ENCODE measurements at regions not wholly inside any gene's neighbourhood (a gene's known extent, or its start where the extent isn't known, plus 50 kb on each side); places are given as distances from the start of the nearest gene placed in this dataset.
A peak's percentile ranks its signal among the peaks of the same experiment; 100 is the strongest.
"Not testable (repeated sequence)": the region's sequence is repeated elsewhere in the genome, so short reads cannot be mapped to it uniquely, and the experiment has no call there.

DNA sequence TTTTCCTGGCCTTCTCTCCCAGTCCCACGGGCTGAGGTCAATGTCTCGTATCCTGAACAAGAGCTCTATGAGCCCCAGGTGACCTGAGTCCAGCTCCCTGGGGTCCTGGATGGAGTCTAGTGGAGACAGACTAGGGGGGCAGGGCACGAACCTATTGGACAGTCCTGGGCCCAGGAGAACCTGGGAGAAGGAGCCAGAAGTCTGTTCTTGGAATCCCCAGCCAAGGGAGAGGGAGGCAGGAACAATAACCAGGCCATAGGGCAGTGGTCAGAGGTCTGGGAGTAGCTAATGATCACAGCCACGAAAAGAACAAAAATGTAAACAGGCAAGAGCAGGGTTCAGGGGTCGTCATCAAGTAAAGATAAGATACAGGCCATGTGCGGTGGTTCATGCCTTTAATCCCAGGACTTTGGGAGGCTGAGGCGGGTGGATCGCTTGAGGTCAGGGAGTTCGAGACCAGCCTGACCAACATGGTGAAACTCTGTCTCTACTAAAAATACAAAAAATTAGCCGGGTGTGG, 60.8 kb downstream of the COPRS start:
- no peak for DNase-seq
- peak in 1 of 2 donors; percentile 79 for ATAC-seq

DNA sequence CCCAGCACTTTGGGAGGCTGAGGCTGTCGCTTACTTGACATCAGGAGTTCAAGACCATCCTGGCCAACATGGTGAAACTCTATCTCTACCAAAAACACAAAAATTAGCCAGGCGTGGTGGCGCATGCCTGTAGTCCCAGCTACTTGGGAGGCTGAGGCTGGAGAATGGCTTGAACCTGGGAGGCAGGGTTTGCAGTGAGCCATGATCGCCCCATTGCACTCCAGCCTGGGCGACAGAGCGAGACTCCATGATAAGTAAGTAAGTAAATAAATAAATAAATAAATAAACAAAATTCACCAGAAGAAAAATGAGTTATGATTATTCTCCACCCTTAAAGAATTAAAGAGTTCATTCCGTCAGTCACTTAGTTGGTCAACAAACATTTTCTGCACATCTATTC, 63.1 kb downstream of the COPRS start:
- ATAC-seq; DNase-seq; intact Hi-C loops (cut with DNase I): not testable (repeated sequence)

More for the DNA sequence above, 60.8 kb downstream of the COPRS start:
- intact Hi-C loops (cut with DNase I) = no loop called here

DNA sequence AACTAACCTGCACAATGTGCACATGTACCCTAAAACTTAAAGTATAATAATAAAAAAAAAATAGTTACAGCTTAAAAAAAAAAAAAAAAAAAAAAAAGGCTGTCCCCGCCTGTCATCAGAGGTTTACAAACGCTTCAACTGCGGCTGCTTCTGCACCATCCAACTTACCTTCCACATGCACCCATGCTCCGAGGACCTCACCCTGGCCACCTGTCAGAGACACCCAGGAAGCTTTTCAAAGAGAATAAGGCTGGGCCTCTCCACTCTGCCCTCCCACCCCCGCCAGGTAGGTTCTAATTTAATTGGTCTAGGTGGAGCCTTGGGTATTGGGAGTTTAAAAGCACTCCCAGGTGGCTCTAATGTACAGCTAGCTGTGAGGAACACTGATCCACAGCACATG, 64.9 kb downstream of the COPRS start:
- intact Hi-C loops (cut with DNase I) = no loop called here
- DNase-seq (no peak), ATAC-seq (no peak)

DNA sequence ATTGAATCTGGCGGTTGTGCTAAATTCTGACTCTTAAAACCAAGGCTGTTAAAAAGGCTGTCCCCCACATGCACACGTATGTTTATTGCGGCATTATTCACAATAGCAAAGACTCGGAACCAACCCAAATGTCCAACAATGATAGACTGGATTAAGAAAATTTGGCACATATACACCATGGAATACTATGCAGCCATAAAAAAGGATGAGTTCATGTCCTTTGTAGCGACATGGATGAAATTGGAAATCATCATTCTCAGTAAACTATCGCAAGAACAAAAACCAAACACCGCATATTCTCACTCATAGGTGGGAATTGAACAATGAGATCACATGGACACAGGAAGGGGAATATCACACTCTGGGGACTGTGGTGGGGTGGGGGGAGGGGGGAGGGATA, 65.4 kb downstream of the COPRS start:
- intact Hi-C loops (cut with DNase I); DNase-seq; ATAC-seq: not testable (repeated sequence)

DNA sequence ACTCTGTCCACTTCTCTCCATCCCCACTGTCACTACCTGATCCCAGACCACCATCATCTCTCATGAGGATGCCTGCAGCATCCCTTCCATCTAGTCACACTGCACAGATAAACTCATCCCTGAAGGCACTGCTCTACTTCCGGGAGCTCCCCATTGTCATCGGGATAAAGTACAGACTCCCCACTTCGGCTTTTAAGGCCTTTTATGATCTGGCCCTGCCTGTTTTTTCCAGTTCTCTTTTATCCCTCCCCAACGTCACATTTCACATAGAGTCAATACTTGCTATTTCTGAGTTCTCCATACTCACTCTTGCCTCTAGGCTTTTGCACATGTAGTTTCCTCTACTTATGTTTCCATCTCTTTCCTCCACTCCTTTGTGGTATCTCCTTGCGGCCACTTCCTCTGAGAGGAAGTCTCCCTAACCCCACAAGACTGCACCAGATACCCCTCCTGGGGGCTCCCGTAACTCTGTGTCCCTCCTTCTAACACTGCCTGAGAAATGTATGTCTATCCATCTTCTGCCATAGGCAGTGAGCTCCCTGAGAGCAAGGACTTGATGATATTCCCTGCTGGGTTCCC, 66.9 kb downstream of the COPRS start:
- intact Hi-C loops (cut with DNase I) = no loop called here
- DNase-seq (no peak), ATAC-seq (no peak)

DNA sequence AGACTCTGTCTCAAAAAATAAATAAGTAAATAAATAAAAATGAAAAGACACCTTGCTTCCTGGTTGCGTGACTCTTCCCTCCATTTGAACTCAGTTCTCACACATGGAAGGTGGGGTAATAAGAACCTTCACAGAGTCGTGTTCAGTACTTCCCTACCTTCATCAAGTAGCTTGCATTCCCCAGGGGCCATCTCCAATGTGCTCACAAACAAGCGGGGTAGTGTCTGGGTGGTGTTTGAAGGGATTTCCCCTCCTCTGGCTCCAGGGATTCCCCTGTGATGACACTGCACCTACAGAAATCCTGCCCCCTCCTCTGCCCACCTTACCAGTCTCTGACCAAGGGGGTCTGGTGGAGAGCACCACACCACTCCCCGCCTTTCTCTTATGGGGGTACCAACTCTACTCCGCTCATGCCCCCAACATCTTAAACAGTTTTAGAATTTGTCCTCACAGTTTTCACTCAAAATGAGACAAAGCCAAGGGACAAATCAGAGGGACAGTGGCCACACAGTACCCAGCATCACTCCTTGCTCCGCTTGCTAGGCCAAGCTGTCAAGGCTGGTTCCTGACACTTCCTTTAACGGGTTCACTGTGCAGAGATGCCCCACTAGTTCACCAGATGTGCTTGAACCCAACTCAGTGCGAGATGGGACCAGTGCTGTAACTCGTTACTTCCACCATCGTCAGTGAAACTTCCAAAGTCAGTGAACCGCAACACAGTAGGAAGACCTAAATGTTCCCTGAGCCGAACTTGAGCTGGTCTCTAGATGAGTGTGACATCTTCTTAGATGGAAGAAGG, 69.1 kb downstream of the COPRS start:
- ATAC-seq (no peak), DNase-seq (no peak)
- intact Hi-C loops (cut with DNase I) = no loop called here

DNA sequence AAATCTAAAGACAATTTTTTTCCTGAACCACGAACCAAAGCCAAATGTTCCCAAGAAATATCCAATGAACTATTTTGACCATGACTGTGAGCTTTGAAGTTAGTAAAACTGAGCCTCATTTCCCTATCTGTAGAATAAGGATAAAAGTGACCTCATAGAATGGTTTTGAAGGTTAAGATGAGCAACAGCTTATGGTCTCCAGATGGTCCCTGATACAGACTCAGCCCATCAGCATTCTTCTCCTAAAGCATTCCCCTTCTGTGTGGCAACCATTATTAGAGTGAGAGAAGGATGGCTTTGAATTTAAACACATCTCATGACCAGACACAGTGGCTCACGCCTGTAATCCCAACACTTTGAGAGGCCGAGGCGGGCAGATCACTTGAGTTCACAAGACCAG, 70.1 kb downstream of the COPRS start:
- ATAC-seq (no peak), DNase-seq (no peak)
- intact Hi-C loops (cut with DNase I) = no loop called here

DNA sequence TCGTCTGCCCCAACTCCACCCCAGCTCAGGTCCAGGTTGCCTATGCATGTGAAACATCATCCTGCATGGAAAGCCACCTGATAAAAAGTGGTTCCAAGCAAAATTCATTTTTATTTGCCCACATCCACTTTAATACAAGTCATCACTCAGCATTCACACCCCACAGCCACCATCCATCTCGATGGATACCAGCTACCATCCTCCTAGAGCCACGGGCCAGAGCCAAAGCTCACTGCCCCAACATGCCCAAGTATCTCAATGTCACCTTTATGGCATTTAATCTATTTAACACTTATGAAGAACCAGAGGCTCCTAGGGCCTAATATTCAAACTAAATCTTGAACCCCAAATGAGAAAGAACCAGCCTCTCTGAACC, 70.5 kb downstream of the COPRS start:
- DNase-seq (no peak), ATAC-seq (peak; percentile 50 to 77)
- intact Hi-C loops (cut with DNase I) = no loop called here

DNA sequence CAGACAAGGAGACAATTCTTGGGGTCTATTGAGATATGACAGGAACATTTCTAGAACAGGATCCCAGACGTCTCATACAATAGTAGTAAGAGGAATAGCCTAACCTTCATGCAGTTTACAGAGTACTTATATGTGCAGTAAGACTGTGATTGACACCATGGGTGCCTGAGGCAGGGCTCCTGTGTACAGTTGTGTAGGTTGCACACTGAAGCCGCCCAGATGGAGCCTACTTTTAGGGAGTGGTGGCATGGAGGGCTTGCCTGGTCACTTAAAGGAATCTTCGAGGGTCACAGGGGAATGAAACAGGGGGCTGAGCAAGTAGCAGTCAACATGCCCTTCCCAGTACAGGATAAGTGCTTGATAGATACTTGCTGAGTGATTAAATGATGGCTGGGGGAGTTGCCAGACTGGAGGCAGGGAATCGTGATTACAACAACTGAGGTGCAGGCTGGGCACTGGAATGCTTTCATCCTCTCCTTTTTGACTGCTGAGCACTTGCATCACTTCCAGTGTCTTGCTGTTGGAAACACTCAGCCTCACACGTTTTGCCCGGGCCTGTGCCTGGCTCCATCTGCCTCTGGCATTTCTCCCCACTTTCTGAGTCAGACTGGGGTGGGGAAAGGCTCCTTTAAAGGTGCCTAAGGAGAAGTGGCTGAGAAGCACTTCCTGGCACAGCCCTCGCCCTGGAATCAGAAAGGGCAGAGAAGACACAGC, 71.0 kb downstream of the COPRS start:
- intact Hi-C loops (cut with DNase I) = no loop called here
- DNase-seq (peak; percentile 67), ATAC-seq (peak; percentile 96 to 99)

DNA sequence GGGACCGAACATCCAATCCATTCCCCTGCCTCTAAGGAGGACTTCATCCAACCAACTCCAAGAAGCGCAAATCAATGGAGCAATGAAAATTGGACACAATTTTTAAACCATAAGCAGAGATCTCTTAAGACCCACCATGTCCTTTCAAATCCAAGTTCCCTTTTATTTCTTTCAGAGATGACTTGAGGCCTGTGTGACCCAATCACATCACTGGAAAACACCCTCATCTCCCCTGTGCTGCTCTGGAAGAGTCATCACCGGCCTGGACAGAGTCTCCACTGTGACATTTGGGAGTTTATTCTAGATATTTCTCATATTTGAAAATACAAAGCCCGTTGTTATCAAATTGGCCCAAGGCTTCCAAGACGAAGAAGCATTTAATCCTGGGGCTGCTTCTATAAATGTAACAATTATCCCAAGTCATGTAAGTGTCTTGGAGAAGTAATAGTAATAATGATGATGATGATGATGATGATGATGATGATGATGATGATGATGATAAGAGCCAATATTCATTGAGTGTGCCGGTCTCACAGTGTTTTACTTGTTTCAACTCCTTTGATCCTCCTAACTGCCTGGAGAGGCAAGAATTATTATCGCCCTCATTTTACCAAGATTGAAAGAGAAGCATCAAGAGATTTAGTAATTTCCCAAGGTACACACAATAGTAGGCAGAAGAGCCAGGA, 72.1 kb downstream of the COPRS start:
- DNase-seq (no peak), ATAC-seq (no peak)
- intact Hi-C loops (cut with DNase I) = no loop called here

DNA sequence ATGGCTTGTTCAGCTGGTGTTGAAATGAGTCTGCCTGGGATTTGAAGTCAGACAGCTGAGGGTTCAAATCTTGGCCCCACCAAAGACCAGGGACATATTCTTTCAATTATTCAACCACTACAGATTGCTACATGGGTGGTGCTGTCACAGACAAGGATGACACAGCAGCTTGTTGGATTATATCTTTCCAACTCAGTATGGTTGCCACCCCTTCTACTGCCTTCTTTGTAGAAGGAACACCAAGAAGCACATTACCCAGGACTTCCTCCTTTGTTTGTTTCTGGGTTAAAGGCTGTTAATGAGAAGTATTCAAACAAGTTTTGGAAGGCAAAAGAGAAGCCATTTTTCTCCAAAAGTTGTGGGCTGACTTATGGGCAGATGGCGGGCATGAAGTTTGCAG, 78.6 kb downstream of the COPRS start:
- intact Hi-C loops (cut with DNase I) = no loop called here
- no peak for ATAC-seq
- DNase-seq = no peak

DNA sequence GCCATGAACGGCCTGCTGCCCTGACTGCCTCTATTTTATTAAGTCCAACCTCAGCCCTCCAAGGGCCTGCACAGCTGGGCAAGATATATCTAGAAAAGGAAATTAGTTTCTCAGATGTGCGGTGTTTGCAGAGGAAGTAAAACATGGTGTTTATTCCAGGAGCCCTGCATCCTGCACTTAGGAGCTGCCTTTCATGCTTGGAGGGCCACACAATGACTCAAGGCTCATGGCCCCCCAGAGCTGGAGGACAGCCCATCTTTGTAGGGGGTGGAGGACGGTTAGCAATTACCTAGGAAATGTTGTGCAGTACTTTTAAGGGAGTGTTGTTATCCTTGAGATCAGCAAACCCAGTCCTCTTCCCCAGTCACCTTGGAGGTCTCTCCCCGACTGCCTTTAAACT, 80.5 kb downstream of the COPRS start:
- ATAC-seq (peak in 1 of 2 donors; percentile 38), DNase-seq (no peak)
- intact Hi-C loops (cut with DNase I) = no loop called here

DNA sequence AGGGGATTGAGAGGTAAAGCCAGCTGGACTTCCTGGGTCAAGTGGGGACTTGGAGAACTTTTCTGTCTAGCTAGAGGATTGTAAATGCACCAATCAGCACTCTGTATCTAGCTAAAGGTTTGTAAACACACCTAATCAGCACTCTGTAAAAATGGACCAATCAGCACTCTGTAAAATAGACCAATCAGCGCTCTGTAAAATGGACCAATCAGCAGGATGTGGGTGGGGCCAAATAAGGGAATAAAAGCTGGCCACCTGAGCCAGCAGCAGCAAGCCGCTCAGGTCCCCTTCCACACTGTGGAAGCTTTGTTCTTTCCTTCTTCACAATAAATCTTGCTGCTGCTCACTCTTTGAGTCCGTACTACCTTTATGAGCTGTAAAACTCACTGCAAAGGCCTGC, 87.7 kb downstream of the COPRS start:
- DNase-seq; ATAC-seq; intact Hi-C loops (cut with DNase I): not testable (repeated sequence)

DNA sequence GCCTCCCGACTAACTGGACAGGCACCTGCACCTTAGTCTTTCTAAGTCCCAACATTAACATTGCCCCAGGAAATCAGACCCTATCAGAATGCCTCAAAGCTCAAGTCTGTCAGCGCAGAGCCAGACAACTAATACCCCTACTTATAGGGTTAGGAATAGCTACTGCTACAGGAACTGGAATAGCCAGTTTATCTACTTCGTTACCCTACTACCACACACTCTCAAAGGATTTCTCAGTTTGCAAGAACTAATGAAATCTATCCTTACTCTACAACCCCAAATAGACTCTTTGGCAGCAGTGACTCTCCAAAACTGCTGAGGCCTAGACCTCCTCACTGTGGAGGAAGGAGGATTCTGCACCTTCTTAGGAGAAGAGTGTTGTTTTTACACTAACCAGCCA, 88.5 kb downstream of the COPRS start:
- DNase-seq; intact Hi-C loops (cut with DNase I); ATAC-seq: not testable (repeated sequence)

DNA sequence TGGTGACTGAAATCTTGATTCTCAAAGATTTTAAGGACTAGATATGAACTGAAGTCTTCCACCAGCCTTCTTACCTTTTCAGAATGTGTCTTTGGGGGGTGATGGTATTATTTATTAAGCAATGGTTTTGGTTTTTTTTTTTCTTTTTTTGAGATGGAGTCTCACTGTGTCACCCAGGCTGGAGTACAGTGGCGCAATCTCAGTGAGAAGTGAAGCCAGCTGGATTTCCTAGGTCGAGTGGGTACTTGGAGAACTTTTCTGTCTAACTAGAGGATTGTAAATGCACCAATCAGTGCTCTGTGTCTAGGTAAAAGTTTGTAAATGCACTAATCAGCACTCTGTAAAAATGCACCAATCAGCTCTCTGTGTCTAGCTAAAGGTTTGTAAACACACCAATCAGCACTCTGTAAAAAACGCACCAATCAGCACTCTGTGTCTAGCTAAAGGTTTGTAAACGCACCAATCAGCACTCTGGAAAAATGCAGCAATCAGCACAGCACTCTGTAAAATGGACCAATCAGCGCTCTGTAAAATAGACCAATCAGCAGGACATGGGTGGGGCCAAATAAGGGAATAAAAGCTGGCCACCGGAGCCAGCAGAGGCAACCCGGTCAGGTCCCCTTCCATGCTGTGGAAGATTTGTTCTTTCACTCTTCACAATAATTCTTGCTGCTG, 97.1 kb downstream of the COPRS start:
- ATAC-seq; DNase-seq; intact Hi-C loops (cut with DNase I): not testable (repeated sequence)

DNA sequence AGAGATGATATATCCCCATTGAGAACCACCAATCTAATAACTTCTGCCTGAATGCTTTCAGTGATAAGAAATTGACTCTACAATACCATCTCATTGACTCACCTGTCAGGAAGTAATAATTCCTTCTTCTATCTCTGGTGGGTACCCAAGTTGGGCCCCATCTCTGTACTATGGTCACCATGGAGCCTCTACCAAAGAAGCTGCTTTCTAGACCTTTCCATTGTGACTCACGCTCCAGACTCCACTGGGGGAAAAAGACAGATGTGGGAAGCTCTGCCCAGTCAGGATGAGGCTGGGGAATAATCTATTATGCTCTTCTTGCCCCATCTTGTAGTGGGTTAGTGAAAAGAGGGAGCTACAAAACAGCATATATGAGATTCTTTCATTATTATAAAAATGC, 100.4 kb downstream of the COPRS start:
- DNase-seq (no peak), ATAC-seq (no peak)
- intact Hi-C loops (cut with DNase I) = no loop called here

DNA sequence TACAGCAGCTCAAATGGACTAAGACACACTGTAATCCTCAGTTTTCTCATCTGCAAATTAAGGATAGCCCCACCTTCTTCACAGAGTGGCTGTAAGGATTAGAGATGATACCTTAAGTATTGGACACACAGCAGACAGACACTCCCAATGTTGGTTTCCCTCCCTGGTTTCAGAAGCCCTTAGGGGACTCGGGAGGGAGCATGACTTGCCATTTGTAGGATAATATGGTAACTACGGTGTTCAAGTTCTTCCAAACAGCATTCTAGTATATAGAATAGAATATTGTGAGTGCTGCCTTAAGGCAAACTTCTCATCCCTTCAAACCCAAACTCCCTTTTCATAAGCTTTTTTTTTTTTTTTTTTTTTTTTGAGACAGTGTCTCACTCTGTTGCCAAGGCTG, 101.9 kb downstream of the COPRS start:
- ATAC-seq = no peak
- DNase-seq = no peak
- intact Hi-C loops (cut with DNase I) = no loop called here

DNA sequence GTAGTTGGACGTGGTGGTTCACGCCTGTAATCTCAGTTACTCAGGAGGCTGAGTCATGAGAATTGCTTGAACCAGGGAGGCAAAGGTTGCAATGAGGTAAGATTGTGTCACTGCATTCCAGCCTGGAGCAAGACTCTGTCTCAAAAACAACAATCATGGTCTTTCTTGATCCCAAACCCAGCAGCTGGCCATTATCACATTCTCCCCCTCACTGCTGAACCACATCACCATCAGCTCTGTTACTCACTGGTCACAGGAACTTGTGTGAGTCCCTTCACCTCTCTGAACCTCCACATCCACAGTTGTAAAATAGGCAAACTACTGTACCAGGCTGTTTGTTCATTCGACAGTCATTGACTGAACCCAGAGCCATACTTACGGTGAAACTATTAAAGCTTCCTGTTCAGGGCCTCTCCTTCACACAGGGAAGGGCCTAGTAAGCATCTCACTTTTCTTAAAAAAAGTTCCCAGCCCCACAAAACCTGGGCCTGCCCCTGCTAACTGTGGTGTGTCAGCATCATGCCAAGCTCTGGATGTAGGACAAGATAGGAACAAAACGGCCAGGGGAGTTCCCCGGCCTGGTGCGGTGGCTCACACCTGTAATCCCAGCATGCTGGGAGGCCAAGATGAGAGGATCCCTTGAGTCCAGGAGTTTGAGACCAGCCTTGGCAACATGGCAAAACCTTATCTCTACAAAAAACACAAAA, 104.7 kb downstream of the COPRS start:
- peak in 1 of 2 donors; percentile 40 for ATAC-seq
- intact Hi-C loops (cut with DNase I) = no loop called here

More for the DNA sequence above, 104.7 kb downstream of the COPRS start:
- no peak for DNase-seq
